ENCODE measurements at regions not wholly inside any gene's neighbourhood (a gene's known extent, or its start where the extent isn't known, plus 50 kb on each side); places are given as distances from the start of the nearest gene placed in this dataset.

GRCh38 chr2:30095402-30095801 is 51.4 kb upstream of the YPEL5 start:
- no peaks in the 10 kb centered on the region for H3K36me3 ChIP-seq (ENCODE audit: control insufficient read depth in 2 of 3, insufficient read depth in 3 of 3, low read length in 3 of 3)
- CTCF ChIA-PET: no interaction called here
- no peak for ATAC-seq
- POLR2A ChIA-PET: no interaction called here
- intact Hi-C loops (cut with micrococcal nuclease): loop anchor here in 1 of 2 donors (10.0 kb wide), 1 partner anchor 1239 kb away; no protein-coding TSS in a partner anchor
- H3K36me3 Mint-ChIP-seq: no peaks in the 10 kb centered on the region
- no peaks in the 10 kb centered on the region for H3K9me3 ChIP-seq (ENCODE audit: control insufficient read depth in 2 of 3, low read length in 3 of 3)
- H3K9me3 Mint-ChIP-seq: no peaks in the 10 kb centered on the region
- H3K4me3 ChIP-seq (ENCODE audit: low read length): no peak overlapping the region
- H3K27me3 Mint-ChIP-seq: peaks cover 20 to 46% (median 30%) of the 10 kb centered on the region in 5 donors
- H3K27ac Mint-ChIP-seq: no peak overlapping the region
- H3K27me3 ChIP-seq (ENCODE audit: control insufficient read depth in 2 of 2, insufficient read depth in 2 of 2, low read length in 2 of 2): no peaks in the 10 kb centered on the region
- H3K4me3 Mint-ChIP-seq: no peak overlapping the region
- H3K4me1 Mint-ChIP-seq: peaks cover 0 to 6% (median 3%) of the 10 kb centered on the region in 7 donors
- H3K4me1 ChIP-seq (ENCODE audit: control insufficient read depth in 2 of 2, insufficient read depth in 2 of 2, low read length in 2 of 2): no peaks in the 10 kb centered on the region
- no peak overlapping the region for H3K27ac ChIP-seq (ENCODE audit: low read depth, low read length)
- no peak for DNase-seq

- Mint-ChIP-seq H3K9me3 (no peaks in the 10 kb centered on the region), H3K36me3 (no peaks in the 10 kb centered on the region), H3K27ac (no peak overlapping the region), H3K4me3 (no peak overlapping the region), H3K4me1 (no peaks in the 10 kb centered on the region), H3K27me3 (peaks cover 12 to 43% (median 23%) of the 10 kb centered on the region in 5 donors)
- POLR2A ChIA-PET: no interaction called here
- CTCF ChIA-PET: no interaction called here
- Histone ChIP-seq H3K4me3 (ENCODE audit: low read length) (no peak overlapping the region), H3K27ac (ENCODE audit: low read depth, low read length) (no peak overlapping the region), H3K36me3 (ENCODE audit: control insufficient read depth in 2 of 3, insufficient read depth in 3 of 3, low read length in 3 of 3) (no peaks in the 10 kb centered on the region), H3K9me3 (ENCODE audit: control insufficient read depth in 2 of 3, low read length in 3 of 3) (no peaks in the 10 kb centered on the region), H3K4me1 (ENCODE audit: control insufficient read depth in 2 of 2, insufficient read depth in 2 of 2, low read length in 2 of 2) (no peaks in the 10 kb centered on the region), H3K27me3 (ENCODE audit: control insufficient read depth in 2 of 2, insufficient read depth in 2 of 2, low read length in 2 of 2) (no peaks in the 10 kb centered on the region)
- ATAC-seq: no peak
- no peak for DNase-seq
- intact Hi-C loops (cut with micrococcal nuclease): loop anchor here in 1 of 2 donors (10.0 kb wide), 1 partner anchor 1238 kb away; no protein-coding TSS in a partner anchor
Measured at GRCh38 chr2:30096451-30096850, 50.4 kb upstream of the YPEL5 start.
